ENCODE measurements at regions not wholly inside any gene's neighbourhood (a gene's known extent, or its start where the extent isn't known, plus 50 kb on each side); places are given as distances from the start of the nearest gene placed in this dataset.

DNA sequence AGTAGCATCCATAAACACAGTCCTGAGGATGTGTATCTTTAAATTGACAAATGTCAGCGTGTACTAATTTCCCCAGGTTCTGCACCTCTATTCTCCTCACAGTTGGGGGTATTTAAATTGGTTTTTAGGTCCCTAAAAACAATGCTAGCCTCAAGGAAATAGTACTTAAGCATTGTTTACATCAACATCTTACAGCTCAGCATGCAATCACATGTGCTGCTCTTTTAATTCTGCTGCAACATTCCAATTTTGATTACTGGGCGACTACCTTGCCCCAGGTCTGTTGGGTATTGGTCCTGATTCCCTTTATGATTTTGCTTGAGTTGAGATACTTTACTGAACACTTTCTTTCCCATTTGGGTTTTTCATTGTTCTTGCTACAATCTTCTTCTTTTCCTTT is 616.6 kb downstream of the CCER1 start:
- H3K4me3 ChIP-seq (ENCODE audit: control insufficient read depth, low read depth, low read length): no peak overlapping the region
- TF ChIP-seq, protein P1, sequence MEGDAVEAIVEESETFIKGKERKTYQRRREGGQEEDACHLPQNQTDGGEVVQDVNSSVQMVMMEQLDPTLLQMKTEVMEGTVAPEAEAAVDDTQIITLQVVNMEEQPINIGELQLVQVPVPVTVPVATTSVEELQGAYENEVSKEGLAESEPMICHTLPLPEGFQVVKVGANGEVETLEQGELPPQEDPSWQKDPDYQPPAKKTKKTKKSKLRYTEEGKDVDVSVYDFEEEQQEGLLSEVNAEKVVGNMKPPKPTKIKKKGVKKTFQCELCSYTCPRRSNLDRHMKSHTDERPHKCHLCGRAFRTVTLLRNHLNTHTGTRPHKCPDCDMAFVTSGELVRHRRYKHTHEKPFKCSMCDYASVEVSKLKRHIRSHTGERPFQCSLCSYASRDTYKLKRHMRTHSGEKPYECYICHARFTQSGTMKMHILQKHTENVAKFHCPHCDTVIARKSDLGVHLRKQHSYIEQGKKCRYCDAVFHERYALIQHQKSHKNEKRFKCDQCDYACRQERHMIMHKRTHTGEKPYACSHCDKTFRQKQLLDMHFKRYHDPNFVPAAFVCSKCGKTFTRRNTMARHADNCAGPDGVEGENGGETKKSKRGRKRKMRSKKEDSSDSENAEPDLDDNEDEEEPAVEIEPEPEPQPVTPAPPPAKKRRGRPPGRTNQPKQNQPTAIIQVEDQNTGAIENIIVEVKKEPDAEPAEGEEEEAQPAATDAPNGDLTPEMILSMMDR (conservative IDR thresholded peaks at IDR 0.05; ENCODE audit: control insufficient read depth, insufficient read depth, low read depth, low read length): no peak
- no peak for DNase-seq (ENCODE audit: low read depth)

DNA sequence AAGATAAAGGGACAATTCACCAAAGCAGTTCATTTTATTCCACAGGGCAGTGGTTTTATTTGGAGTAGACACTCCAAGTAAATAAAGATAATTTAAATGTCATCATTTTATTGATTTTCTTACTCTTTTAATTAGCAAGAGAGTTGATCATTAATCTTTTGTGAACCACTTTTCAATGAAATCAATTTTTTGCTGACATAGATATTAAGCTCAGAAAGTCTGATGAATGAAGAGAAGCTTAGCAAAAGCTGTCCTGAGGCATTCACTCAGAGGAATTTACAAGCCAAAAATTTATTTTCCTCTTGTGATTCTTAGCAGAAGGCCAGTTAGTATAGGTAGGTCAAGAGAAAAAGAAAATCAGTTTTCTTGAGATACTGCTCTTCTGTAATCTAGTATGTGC is 618.0 kb downstream of the CCER1 start:
- TF ChIP-seq, protein P1 (conservative IDR thresholded peaks at IDR 0.05; ENCODE audit: control insufficient read depth, insufficient read depth, low read depth, low read length): no peak
- no peak for DNase-seq (ENCODE audit: low read depth)
- no peak overlapping the region for H3K4me3 ChIP-seq (ENCODE audit: control insufficient read depth, low read depth, low read length)

DNA sequence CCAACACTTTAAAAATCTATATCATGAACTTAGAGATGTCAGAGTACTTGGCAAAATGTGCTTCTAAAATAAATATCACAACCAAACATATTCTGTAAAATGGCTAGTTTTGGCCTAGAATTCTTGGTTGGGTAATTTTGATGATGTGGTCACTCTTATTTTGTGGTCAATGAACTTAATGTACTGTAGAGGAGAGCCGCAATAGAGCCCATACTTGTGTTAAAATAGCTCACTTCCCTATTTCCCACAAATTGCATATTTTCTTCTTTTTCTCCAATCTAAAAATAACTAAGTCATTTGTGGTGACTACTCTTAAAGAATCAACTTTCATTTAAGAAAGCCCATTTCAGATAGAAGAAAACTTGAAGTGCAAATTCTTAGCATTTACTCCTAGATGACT is 619.4 kb downstream of the CCER1 start:
- no peak overlapping the region for H3K4me3 ChIP-seq (ENCODE audit: control insufficient read depth, low read depth, low read length)
- TF ChIP-seq, protein P1 (conservative IDR thresholded peaks at IDR 0.05; ENCODE audit: control insufficient read depth, insufficient read depth, low read depth, low read length): no peak
- peak; percentile 70 for DNase-seq (ENCODE audit: low read depth)

DNA sequence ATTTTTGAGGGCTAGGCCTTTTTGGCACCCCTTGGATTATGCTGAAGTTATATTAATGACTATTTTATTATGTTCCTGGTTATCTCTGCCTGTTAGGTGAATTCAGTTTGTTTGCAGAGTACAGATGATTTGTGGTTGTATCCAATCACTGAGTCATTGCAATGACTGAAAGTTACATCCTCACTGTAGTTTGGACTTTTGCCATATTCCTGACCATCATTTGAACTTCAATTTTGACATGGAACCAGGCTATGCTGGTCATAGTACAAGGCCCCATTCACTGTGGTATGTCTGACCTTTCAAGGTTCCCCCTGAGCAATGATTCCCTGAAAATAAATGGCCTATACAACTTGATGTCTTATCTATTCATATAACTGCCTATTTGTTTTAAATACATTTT is 621.0 kb downstream of the CCER1 start:
- no peak overlapping the region for H3K4me3 ChIP-seq (ENCODE audit: control insufficient read depth, low read depth, low read length)
- TF ChIP-seq, protein P1 (conservative IDR thresholded peaks at IDR 0.05; ENCODE audit: control insufficient read depth, insufficient read depth, low read depth, low read length): no peak
- peak; percentile 72 for DNase-seq (ENCODE audit: low read depth)

DNA sequence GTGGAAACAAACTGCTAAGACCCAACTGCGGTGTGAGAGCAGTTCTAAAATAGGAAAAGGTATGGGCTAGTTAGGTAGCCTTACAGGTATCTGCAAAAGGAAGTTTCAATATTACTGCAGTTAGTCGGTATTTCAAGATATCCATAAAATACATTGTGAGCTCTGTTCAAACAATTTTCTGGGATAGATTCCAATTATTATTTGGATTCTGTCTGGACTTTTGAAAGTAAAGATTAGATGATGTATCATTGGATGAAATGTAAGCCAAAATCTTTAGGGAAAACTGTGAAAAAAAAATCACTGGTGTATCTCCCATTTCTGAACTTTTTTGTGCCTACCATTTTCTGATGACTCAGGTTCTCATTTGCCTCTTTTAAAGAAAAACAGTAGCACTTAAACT is 621.6 kb downstream of the CCER1 start:
- DNase-seq (ENCODE audit: low read depth): no peak
- H3K4me3 ChIP-seq (ENCODE audit: control insufficient read depth, low read depth, low read length): no peak overlapping the region
- TF ChIP-seq, protein P1 (conservative IDR thresholded peaks at IDR 0.05; ENCODE audit: control insufficient read depth, insufficient read depth, low read depth, low read length): no peak

DNA sequence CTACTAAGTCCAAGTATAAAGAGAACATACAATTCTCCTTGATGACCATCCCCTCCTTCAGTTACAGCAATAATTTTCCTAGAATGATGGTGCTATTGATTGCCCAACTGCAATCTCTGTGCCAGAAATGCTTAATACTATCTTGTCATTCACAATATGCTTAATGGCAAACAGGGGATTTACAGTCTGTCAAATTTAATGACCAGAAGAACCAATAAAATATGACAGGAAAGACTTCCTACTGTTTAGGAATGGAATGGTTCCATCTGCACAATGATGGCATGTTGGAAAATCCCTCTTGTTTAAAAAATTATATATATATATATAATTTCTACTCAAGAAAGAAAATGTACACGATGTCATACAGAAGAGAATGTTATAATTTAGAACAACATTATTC is 623.2 kb downstream of the CCER1 start:
- TF ChIP-seq, protein P1 (conservative IDR thresholded peaks at IDR 0.05; ENCODE audit: control insufficient read depth, insufficient read depth, low read depth, low read length): no peak
- no peak overlapping the region for H3K4me3 ChIP-seq (ENCODE audit: control insufficient read depth, low read depth, low read length)

DNA sequence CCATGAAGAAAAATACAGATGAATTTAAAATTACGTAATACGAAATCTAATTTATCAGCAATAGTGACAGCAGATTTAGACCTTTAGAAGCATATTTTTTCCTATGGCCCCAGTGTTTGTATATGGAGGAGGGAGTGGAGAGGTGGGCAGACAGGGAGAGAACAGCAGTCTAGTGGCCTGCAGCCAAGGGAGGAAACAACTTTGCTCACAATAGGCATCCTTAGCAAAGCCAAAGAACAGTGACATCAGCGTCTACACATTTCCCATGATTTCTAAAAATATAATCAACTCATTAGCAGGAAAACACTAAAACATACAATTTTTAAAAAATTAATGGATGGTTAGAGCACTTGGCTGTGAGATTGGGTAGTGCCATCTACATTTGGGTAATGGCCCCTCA is 622.6 kb upstream of the ATP2B1 start:
- DNase-seq (ENCODE audit: low read depth): no peak
- TF ChIP-seq, protein P1 (conservative IDR thresholded peaks at IDR 0.05; ENCODE audit: control insufficient read depth, insufficient read depth, low read depth, low read length): no peak
- no peak overlapping the region for H3K4me3 ChIP-seq (ENCODE audit: control insufficient read depth, low read depth, low read length)

More for the DNA sequence above, 623.2 kb downstream of the CCER1 start:
- DNase-seq (ENCODE audit: low read depth): no peak

Measured in fibroblast of mammary gland (primary cell).